ENCODE measurements at regions not wholly inside any gene's neighbourhood (a gene's known extent, or its start where the extent isn't known, plus 50 kb on each side); places are given as distances from the start of the nearest gene placed in this dataset.
"Not testable (repeated sequence)": the region's sequence is repeated elsewhere in the genome, so short reads cannot be mapped to it uniquely, and the experiment has no call there.

- TF ChIP-seq SMC3 (IDR thresholded peaks at IDR 0.05; ENCODE audit: low read depth, low read length); CTCF (conservative IDR thresholded peaks at IDR 0.05; ENCODE audit: low read depth, low read length): not testable (repeated sequence)
Observed at GRCh38 chr15:20153528-20153927, 388.1 kb downstream of the GOLGA6L6 start.
